GM12892 (cell line): ENCODE measurements at regions not wholly inside any gene's neighbourhood (a gene's known extent, or its start where the extent isn't known, plus 50 kb on each side); places are given as distances from the start of the nearest gene placed in this dataset.

Source experiments
- POLR2A ChIP-seq: IDR thresholded peaks from 2 replicates; pipeline ENCODE4 v1.6.1; 2011; ENCODE audit warnings: low read depth, low read length, control low read depth
- POLR2AphosphoS5 ChIP-seq: IDR thresholded peaks from 2 replicates; pipeline ENCODE4 v1.6.1; 2011; ENCODE audit warnings: low read depth, low read length, control low read depth
- TAF1 ChIP-seq: IDR thresholded peaks from 2 replicates; pipeline ENCODE4 v1.6.1; 2011; ENCODE audit warnings: low read depth, mild to moderate bottlenecking, control low read depth, low read length, borderline replicate concordance

GRCh38 chr10:128924918-128925317 is 542.1 kb upstream of the MGMT start:
- no peak for TF ChIP-seq POLR2A
- TF ChIP-seq POLR2AphosphoS5: no peak
- no peak for TF ChIP-seq TAF1
